ENCODE measurements at regions not wholly inside any gene's neighbourhood (a gene's known extent, or its start where the extent isn't known, plus 50 kb on each side); places are given as distances from the start of the nearest gene placed in this dataset.
"Not testable (repeated sequence)": the region's sequence is repeated elsewhere in the genome, so short reads cannot be mapped to it uniquely, and the experiment has no call there.

GRCh38 chr16:22603744-22604143, 93.1 kb downstream of the NPIPB5 start:
- TF ChIP-seq EP300, POLR2AphosphoS5 (IDR thresholded peaks at IDR 0.05): not testable (repeated sequence)

All from upper lobe of left lung (tissue), 4 donors.